ENCODE measurements at regions not wholly inside any gene's neighbourhood (a gene's known extent, or its start where the extent isn't known, plus 50 kb on each side); places are given as distances from the start of the nearest gene placed in this dataset.

DNA sequence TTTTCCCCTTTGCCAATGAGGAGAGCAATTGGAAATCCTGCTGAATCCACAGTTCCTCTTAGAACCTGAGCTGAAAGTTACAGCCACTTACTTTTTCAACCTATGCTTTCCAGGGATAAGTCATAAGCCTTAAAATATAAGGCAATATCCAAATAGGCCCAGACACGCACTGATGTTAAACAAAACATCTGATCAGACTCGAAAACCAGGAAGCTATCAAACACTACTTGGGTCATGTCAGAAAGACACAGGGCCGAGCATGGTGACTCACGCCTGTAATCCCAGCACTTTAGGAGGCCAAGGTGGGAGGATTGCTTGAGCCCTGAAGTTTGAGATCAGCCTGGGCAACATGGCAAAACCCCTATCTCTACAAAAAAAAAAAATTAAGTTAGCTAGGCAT, 192.1 kb downstream of the SP3 start:
- no peak overlapping the region for H3K4me2 ChIP-seq
- no peak for TF ChIP-seq ZNF302 (CRISPR knock-in tag; IDR thresholded peaks at IDR 0.05)
- TF ChIP-seq, protein P1, sequence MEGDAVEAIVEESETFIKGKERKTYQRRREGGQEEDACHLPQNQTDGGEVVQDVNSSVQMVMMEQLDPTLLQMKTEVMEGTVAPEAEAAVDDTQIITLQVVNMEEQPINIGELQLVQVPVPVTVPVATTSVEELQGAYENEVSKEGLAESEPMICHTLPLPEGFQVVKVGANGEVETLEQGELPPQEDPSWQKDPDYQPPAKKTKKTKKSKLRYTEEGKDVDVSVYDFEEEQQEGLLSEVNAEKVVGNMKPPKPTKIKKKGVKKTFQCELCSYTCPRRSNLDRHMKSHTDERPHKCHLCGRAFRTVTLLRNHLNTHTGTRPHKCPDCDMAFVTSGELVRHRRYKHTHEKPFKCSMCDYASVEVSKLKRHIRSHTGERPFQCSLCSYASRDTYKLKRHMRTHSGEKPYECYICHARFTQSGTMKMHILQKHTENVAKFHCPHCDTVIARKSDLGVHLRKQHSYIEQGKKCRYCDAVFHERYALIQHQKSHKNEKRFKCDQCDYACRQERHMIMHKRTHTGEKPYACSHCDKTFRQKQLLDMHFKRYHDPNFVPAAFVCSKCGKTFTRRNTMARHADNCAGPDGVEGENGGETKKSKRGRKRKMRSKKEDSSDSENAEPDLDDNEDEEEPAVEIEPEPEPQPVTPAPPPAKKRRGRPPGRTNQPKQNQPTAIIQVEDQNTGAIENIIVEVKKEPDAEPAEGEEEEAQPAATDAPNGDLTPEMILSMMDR (IDR thresholded peaks at IDR 0.05): no peak
- no peak for TF ChIP-seq RCOR1 (IDR thresholded peaks at IDR 0.05; ENCODE audit: low read depth, low read length)
- TF ChIP-seq ZSCAN20 (CRISPR knock-in tag; IDR thresholded peaks at IDR 0.05): no peak
- no peak for TF ChIP-seq POLR2AphosphoS2 (conservative IDR thresholded peaks at IDR 0.05; ENCODE audit: low read length)
- TF ChIP-seq SMC3 (IDR thresholded peaks at IDR 0.05): no peak
- TF ChIP-seq MAFK (IDR thresholded peaks at IDR 0.05; ENCODE audit: partially characterized antibody): no peak
- no peak for TF ChIP-seq RARB (CRISPR knock-in tag; IDR thresholded peaks at IDR 0.05)
- POLR2A ChIA-PET: no interaction called here
- H3K4me3 ChIP-seq: no peak overlapping the region
- DNase-seq (ENCODE audit: low read depth in 1 of 2, low spot score in 1 of 2): no peak
- CTCF ChIA-PET: interaction anchor here (0.6 to 0.9 kb wide), 2 partner anchors 23 to 874 kb away, joined by 3 read pairs; no protein-coding TSS in a partner anchor
- H3K9me3 ChIP-seq: no peaks in the 10 kb centered on the region
- no peak for FAIRE-seq
- no peaks in the 10 kb centered on the region for H3K4me1 ChIP-seq
- no peak overlapping the region for H3K27ac ChIP-seq
- 80% methylated on average over 4 of the region's 4 CpGs for WGBS (ENCODE audit: missing lambda C conversion rate)
- no peak for ATAC-seq

DNA sequence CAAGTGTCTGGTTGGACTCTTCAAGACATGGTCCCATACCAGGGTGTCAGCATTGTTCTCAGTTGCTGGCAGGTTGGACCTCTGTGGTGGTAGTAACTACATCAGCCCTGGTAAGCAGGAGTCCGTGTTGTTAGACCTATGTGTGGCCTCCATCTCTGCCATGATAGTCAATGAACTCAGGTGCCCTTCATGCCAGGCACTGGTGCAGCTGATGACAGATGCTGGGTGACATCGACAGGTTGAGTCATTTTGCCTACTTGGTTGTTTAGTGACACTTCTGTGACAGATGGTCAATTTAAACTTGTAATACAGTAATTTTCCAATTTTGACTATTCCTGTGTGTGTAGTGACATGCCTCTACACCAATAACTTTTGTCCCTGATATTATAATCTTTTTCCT, 189.7 kb downstream of the SP3 start:
- CTCF ChIA-PET: no interaction called here
- Histone ChIP-seq H3K4me1 (no peaks in the 10 kb centered on the region), H3K9me3 (no peaks in the 10 kb centered on the region), H3K4me2 (no peak overlapping the region), H3K27ac (no peak overlapping the region), H3K4me3 (no peak overlapping the region)
- 100% methylated on average over 2 of the region's 2 CpGs for WGBS (ENCODE audit: missing lambda C conversion rate)
- TF ChIP-seq EHF (CRISPR knock-in tag; IDR thresholded peaks at IDR 0.05) (no peak), RNF2 (IDR thresholded peaks at IDR 0.05; ENCODE audit: borderline replicate concordance, low read depth) (no peak), HOXB5 (CRISPR knock-in tag; IDR thresholded peaks at IDR 0.05) (no peak), HOXA7 (CRISPR knock-in tag; IDR thresholded peaks at IDR 0.05) (no peak), ESRRA (IDR thresholded peaks at IDR 0.05; ENCODE audit: borderline replicate concordance, low read length) (no peak)
- TF ChIP-seq, protein P2, sequence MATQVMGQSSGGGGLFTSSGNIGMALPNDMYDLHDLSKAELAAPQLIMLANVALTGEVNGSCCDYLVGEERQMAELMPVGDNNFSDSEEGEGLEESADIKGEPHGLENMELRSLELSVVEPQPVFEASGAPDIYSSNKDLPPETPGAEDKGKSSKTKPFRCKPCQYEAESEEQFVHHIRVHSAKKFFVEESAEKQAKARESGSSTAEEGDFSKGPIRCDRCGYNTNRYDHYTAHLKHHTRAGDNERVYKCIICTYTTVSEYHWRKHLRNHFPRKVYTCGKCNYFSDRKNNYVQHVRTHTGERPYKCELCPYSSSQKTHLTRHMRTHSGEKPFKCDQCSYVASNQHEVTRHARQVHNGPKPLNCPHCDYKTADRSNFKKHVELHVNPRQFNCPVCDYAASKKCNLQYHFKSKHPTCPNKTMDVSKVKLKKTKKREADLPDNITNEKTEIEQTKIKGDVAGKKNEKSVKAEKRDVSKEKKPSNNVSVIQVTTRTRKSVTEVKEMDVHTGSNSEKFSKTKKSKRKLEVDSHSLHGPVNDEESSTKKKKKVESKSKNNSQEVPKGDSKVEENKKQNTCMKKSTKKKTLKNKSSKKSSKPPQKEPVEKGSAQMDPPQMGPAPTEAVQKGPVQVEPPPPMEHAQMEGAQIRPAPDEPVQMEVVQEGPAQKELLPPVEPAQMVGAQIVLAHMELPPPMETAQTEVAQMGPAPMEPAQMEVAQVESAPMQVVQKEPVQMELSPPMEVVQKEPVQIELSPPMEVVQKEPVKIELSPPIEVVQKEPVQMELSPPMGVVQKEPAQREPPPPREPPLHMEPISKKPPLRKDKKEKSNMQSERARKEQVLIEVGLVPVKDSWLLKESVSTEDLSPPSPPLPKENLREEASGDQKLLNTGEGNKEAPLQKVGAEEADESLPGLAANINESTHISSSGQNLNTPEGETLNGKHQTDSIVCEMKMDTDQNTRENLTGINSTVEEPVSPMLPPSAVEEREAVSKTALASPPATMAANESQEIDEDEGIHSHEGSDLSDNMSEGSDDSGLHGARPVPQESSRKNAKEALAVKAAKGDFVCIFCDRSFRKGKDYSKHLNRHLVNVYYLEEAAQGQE (IDR thresholded peaks at IDR 0.05): no peak
- FAIRE-seq (no peak), DNase-seq (ENCODE audit: low read depth in 1 of 2, low spot score in 1 of 2) (no peak), ATAC-seq (no peak)
- POLR2A ChIA-PET: no interaction called here

DNA sequence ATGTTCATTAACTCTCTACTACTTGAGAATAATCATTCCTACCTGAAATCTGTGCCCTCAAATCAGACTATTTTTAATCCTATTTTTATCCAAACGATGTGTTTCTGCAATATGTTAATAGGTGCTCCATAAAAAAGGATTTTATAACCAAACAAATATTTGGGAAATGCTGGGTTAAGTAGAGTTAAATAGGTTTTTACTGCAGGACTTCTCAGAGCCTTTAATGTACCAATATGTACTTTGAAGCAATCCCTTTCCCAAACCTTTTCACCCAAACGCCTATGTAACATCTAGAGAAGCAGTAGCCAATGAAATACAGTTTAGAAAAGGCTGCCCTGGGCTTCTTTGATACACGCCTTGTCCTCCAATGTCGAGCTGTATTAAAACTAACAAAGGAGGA, 182.5 kb downstream of the SP3 start:
- DNase-seq (ENCODE audit: low read depth in 1 of 2, low spot score in 1 of 2) (no peak), FAIRE-seq (no peak), ATAC-seq (no peak)
- ChIA-PET CTCF (no interaction called here), POLR2A (no interaction called here)
- Histone ChIP-seq H3K4me3 (no peak overlapping the region), H3K4me1 (no peaks in the 10 kb centered on the region), H3K9me3 (no peaks in the 10 kb centered on the region), H3K4me2 (no peak overlapping the region), H3K27ac (no peak overlapping the region)
- 46% methylated on average over 4 of the region's 4 CpGs for WGBS (ENCODE audit: missing lambda C conversion rate)
- TF ChIP-seq KDM5A (IDR thresholded peaks at IDR 0.05) (no peak), MAZ (IDR thresholded peaks at IDR 0.05; ENCODE audit: borderline replicate concordance, low read depth, low read length) (no peak), ZNF302 (CRISPR knock-in tag; IDR thresholded peaks at IDR 0.05) (no peak), JUNB (IDR thresholded peaks at IDR 0.05) (no peak), KDM1A (IDR thresholded peaks at IDR 0.05; ENCODE audit: low read depth) (no peak)
- TF ChIP-seq, protein P3, sequence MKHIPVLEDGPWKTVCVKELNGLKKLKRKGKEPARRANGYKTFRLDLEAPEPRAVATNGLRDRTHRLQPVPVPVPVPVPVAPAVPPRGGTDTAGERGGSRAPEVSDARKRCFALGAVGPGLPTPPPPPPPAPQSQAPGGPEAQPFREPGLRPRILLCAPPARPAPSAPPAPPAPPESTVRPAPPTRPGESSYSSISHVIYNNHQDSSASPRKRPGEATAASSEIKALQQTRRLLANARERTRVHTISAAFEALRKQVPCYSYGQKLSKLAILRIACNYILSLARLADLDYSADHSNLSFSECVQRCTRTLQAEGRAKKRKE (CRISPR knock-in tag; IDR thresholded peaks at IDR 0.05; ENCODE audit: low read depth): no peak

Data from A549 (cell line).